A673 (cell line): ENCODE measurements at regions not wholly inside any gene's neighbourhood (a gene's known extent, or its start where the extent isn't known, plus 50 kb on each side); places are given as distances from the start of the nearest gene placed in this dataset.
"Not testable (repeated sequence)": the region's sequence is repeated elsewhere in the genome, so short reads cannot be mapped to it uniquely, and the experiment has no call there.

Experiments
- EZH2 ChIP-seq: fragments of 200-600 bp; sonication (generic); IDR thresholded peaks from 2 replicates; pipeline ENCODE4 v1.6.1; 2017; ENCODE audit warnings: borderline replicate concordance, low read depth, mild to moderate bottlenecking, mixed read lengths, antibody characterized with exemption, low read length; ENCODE audit not compliant: poor library complexity, severe bottlenecking
- TF ChIP-seq, protein P1 (sequence below): fragments of 300-800, 200-600 bp; sonication (generic); conservative IDR thresholded peaks from 2 replicates; pipeline ENCODE4 v1.5.1; 2017; ENCODE audit warnings: low read depth, mild to moderate bottlenecking, antibody characterized with exemption, low read length, moderate library complexity, mixed read lengths

DNA sequence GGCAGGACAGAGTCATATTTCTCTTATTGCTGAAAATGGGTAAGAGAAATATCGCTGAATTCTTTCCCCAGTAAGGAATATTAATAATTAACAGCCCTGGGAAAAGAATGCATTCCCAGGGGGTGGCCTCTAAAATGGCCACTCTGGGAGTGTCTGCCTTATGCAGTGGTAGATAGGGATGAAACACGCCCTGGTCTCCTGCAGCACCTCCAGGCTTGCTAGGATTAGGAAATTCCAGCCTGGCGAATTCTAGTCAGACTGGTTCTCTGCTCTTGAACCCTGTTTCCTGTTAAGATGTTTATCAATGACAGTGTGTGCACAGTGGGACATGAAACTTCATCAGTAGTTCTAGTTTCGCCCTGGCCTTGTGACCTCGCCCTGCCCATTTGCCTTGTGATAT lies 205.9 kb downstream of the FAM47A start:
- TF ChIP-seq, protein P1, sequence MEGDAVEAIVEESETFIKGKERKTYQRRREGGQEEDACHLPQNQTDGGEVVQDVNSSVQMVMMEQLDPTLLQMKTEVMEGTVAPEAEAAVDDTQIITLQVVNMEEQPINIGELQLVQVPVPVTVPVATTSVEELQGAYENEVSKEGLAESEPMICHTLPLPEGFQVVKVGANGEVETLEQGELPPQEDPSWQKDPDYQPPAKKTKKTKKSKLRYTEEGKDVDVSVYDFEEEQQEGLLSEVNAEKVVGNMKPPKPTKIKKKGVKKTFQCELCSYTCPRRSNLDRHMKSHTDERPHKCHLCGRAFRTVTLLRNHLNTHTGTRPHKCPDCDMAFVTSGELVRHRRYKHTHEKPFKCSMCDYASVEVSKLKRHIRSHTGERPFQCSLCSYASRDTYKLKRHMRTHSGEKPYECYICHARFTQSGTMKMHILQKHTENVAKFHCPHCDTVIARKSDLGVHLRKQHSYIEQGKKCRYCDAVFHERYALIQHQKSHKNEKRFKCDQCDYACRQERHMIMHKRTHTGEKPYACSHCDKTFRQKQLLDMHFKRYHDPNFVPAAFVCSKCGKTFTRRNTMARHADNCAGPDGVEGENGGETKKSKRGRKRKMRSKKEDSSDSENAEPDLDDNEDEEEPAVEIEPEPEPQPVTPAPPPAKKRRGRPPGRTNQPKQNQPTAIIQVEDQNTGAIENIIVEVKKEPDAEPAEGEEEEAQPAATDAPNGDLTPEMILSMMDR: not testable (repeated sequence)
- TF ChIP-seq EZH2: not testable (repeated sequence)
